GM23338 (cell line): ENCODE measurements at regions not wholly inside any gene's neighbourhood (a gene's known extent, or its start where the extent isn't known, plus 50 kb on each side); places are given as distances from the start of the nearest gene placed in this dataset.

Experiments used
- ATAC-seq: fragments of 200-7000 bp; cut with Tn5 transposase; 3 replicates; pipeline ENCODE4 v1.9.1; 2020
- DNase-seq: peaks from one replicate; pipeline ENCODE4 v3.0.0-alpha.2; 2015; ENCODE audit warnings: low spot score
- H2AFZ ChIP-seq: fragments of 200-600 bp; sonication (generic); 2 replicates; pipeline ENCODE4 v1.8.0; 2016; ENCODE audit warnings: antibody characterized with exemption, mild to moderate bottlenecking, moderate library complexity
- H3F3A ChIP-seq: fragments of 200-600 bp; sonication (generic); replicated peaks from 2 replicates; pipeline ENCODE4 v1.8.0; 2017; ENCODE audit warnings: antibody characterized with exemption, mixed run types, low read depth
- H3K27ac ChIP-seq: fragments of 200-600 bp; sonication (generic); 2 replicates; pipeline ENCODE4 v1.6.1; 2016; ENCODE audit warnings: low read depth
- H3K27me3 ChIP-seq: fragments of 200-600 bp; sonication (generic); 2 replicates; pipeline ENCODE4 v1.8.0; 2016; ENCODE audit warnings: mild to moderate bottlenecking, mixed run types, moderate library complexity; ENCODE audit not compliant: insufficient read depth
- H3K36me3 ChIP-seq: fragments of 200-600 bp; sonication (generic); 2 replicates; pipeline ENCODE4 v1.8.0; 2016; ENCODE audit warnings: mild to moderate bottlenecking; ENCODE audit not compliant: insufficient read depth
- H3K4me1 ChIP-seq: fragments of 200-600 bp; sonication (generic); 2 replicates; pipeline ENCODE4 v1.8.0; 2016; ENCODE audit warnings: mild to moderate bottlenecking, moderate library complexity; ENCODE audit not compliant: insufficient read depth
- H3K4me2 ChIP-seq: fragments of 200-600 bp; sonication (generic); 2 replicates; pipeline ENCODE4 v1.7.1; 2017; ENCODE audit warnings: mixed run types
- H3K4me3 ChIP-seq: fragments of 200-600 bp; sonication (generic); 2 replicates; pipeline ENCODE4 v1.6.1; 2016; ENCODE audit warnings: mixed run types
- H3K79me2 ChIP-seq: fragments of 200-600 bp; sonication (generic); replicated peaks from 2 replicates; pipeline ENCODE4 v1.8.0; 2017; ENCODE audit warnings: mild to moderate bottlenecking; ENCODE audit not compliant: insufficient read depth
- H3K9me2 ChIP-seq: fragments of 200-600 bp; sonication (generic); 2 replicates; pipeline ENCODE4 v1.8.0; 2017; ENCODE audit not compliant: insufficient read depth
- H4K20me1 ChIP-seq: fragments of 200-600 bp; sonication (generic); replicated peaks from 2 replicates; pipeline ENCODE4 v1.8.0; 2017; ENCODE audit warnings: mild to moderate bottlenecking; ENCODE audit not compliant: insufficient read depth
- H3K27ac Mint-ChIP-seq: 2 replicates; pipeline ENCODE4 v1.8.0; 2020; ENCODE audit warnings: inconsistent platforms, mild to moderate bottlenecking, moderate library complexity, mixed read lengths
- H3K27me3 Mint-ChIP-seq: 3 replicates; pipeline ENCODE4 v1.8.0; 2022; ENCODE audit warnings: low read depth, mild to moderate bottlenecking, moderate library complexity, mixed read lengths, inconsistent platforms; ENCODE audit not compliant: insufficient read depth, poor library complexity
- H3K36me3 Mint-ChIP-seq: 3 replicates; pipeline ENCODE4 v1.8.0; 2021; ENCODE audit warnings: low read depth, mild to moderate bottlenecking, inconsistent platforms, moderate library complexity, mixed read lengths
- H3K4me1 Mint-ChIP-seq: 3 replicates; pipeline ENCODE4 v1.8.0; 2020; ENCODE audit warnings: mild to moderate bottlenecking, inconsistent platforms, mixed read lengths
- H3K4me3 Mint-ChIP-seq: 3 replicates; pipeline ENCODE4 v1.8.0; 2021; ENCODE audit warnings: moderate library complexity, mild to moderate bottlenecking, inconsistent platforms, mixed read lengths
- H3K9me3 Mint-ChIP-seq: 3 replicates; pipeline ENCODE4 v1.8.0; 2020; ENCODE audit warnings: moderate library complexity, mild to moderate bottlenecking, inconsistent platforms, mixed read lengths
- CREB1 ChIP-seq: fragments of 250-450 bp; sonication (Bioruptor Pico); IDR thresholded peaks from 2 replicates; pipeline ENCODE4 v1.5.0; 2020; ENCODE audit warnings: low read depth, mild to moderate bottlenecking, moderate library complexity
- CTCF ChIP-seq, 2 experiments: fragments of 200-600 bp in 1 of 2; sonication (generic) in 1 of 2; conservative IDR thresholded peaks; 2 replicates each; pipeline versions ENCODE4 v1.5.1 to v1.6.1; 2016 to 2017; ENCODE audit warnings: antibody characterized with exemption in 2 of 2, low read depth in 2 of 2, mild to moderate bottlenecking in 2 of 2, moderate library complexity in 1 of 2
- EZH2 ChIP-seq: fragments of 200-600 bp; sonication (generic); IDR thresholded peaks from one replicate; pipeline ENCODE4 v1.8.0; 2017; ENCODE audit warnings: antibody characterized with exemption, mild to moderate bottlenecking, low read depth; ENCODE audit not compliant: unreplicated experiment
- EZH2phosphoT487 ChIP-seq: fragments of 200-600 bp; sonication (generic); IDR thresholded peaks from one replicate; pipeline ENCODE4 v1.8.1; 2018; ENCODE audit warnings: antibody characterized with exemption; ENCODE audit not compliant: unreplicated experiment
- JUNB ChIP-seq: IDR thresholded peaks from one replicate; pipeline ENCODE4 v1.6.1; 2016; ENCODE audit warnings: antibody characterized with exemption; ENCODE audit not compliant: unreplicated experiment
- NANOG ChIP-seq: IDR thresholded peaks from 2 replicates; pipeline ENCODE4 v1.6.1; 2016; ENCODE audit warnings: antibody characterized with exemption, borderline replicate concordance
- STAT1 ChIP-seq: IDR thresholded peaks from one replicate; pipeline ENCODE4 v1.6.1; 2016; ENCODE audit warnings: antibody characterized with exemption; ENCODE audit not compliant: unreplicated experiment
- ZNF114 ChIP-seq: fragments of 250-450 bp; sonication (Bioruptor Pico); IDR thresholded peaks from 2 replicates; pipeline ENCODE4 v1.5.0; 2020; ENCODE audit warnings: mild to moderate bottlenecking, moderate library complexity
- ZNF331 ChIP-seq: fragments of 250-450 bp; sonication (Bioruptor Pico); IDR thresholded peaks from 2 replicates; pipeline ENCODE4 v1.5.0; 2020; ENCODE audit warnings: low read depth, mild to moderate bottlenecking, moderate library complexity
- TF ChIP-seq, protein P1 (sequence below): IDR thresholded peaks from one replicate; pipeline ENCODE4 v1.6.1; 2018; ENCODE audit warnings: antibody characterized with exemption; ENCODE audit not compliant: unreplicated experiment
- TF ChIP-seq, protein P2 (sequence below): fragments of 250-450 bp; sonication (Bioruptor Pico); IDR thresholded peaks from 2 replicates; pipeline ENCODE4 v1.5.0; 2020; ENCODE audit warnings: mild to moderate bottlenecking, moderate library complexity
- TF ChIP-seq, protein P3 (sequence below): IDR thresholded peaks from 2 replicates; pipeline ENCODE4 v1.6.1; 2016; ENCODE audit warnings: antibody characterized with exemption

GRCh38 chr1:221392453-221392852 is 349.4 kb downstream of the DUSP10 start:
- H3K9me3 Mint-ChIP-seq, result peaks cover 25% of the 10 kb centered on the region

More at GRCh38 chr1:221392453-221392852, 349.4 kb downstream of the DUSP10 start:
- Histone ChIP-seq H3K4me3 (no peak overlapping the region), H3K9me2 (peaks cover 25% of the 10 kb centered on the region), H3K4me2 (no peak overlapping the region), H3F3A (no peaks in the 10 kb centered on the region), H3K4me1 (no peaks in the 10 kb centered on the region), H2AFZ (no peak overlapping the region), H3K79me2 (no peaks in the 10 kb centered on the region), H4K20me1 (no peaks in the 10 kb centered on the region), H3K36me3 (no peaks in the 10 kb centered on the region), H3K27me3 (no peaks in the 10 kb centered on the region), H3K27ac (no peak overlapping the region)
- ATAC-seq (no peak), DNase-seq (no peak)
- Mint-ChIP-seq H3K36me3 (peaks cover 21% of the 10 kb centered on the region; the same call in 2 of the 3 replicates), H3K27me3 (peaks cover 2% of the 10 kb centered on the region), H3K4me1 (peaks cover 5% of the 10 kb centered on the region), H3K27ac (no peak overlapping the region), H3K4me3 (no peak overlapping the region)
- TF ChIP-seq, protein P1, sequence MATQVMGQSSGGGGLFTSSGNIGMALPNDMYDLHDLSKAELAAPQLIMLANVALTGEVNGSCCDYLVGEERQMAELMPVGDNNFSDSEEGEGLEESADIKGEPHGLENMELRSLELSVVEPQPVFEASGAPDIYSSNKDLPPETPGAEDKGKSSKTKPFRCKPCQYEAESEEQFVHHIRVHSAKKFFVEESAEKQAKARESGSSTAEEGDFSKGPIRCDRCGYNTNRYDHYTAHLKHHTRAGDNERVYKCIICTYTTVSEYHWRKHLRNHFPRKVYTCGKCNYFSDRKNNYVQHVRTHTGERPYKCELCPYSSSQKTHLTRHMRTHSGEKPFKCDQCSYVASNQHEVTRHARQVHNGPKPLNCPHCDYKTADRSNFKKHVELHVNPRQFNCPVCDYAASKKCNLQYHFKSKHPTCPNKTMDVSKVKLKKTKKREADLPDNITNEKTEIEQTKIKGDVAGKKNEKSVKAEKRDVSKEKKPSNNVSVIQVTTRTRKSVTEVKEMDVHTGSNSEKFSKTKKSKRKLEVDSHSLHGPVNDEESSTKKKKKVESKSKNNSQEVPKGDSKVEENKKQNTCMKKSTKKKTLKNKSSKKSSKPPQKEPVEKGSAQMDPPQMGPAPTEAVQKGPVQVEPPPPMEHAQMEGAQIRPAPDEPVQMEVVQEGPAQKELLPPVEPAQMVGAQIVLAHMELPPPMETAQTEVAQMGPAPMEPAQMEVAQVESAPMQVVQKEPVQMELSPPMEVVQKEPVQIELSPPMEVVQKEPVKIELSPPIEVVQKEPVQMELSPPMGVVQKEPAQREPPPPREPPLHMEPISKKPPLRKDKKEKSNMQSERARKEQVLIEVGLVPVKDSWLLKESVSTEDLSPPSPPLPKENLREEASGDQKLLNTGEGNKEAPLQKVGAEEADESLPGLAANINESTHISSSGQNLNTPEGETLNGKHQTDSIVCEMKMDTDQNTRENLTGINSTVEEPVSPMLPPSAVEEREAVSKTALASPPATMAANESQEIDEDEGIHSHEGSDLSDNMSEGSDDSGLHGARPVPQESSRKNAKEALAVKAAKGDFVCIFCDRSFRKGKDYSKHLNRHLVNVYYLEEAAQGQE, result no peak
- TF ChIP-seq STAT1 (no peak), CREB1 (no peak), EZH2 (no peak), CTCF (conservative IDR thresholded peaks at IDR 0.05; ENCODE audit: low read depth in 2 of 2) (no peak), EZH2phosphoT487 (no peak), NANOG (no peak), ZNF331 (CRISPR knock-in tag) (no peak), ZNF114 (CRISPR knock-in tag) (no peak), JUNB (no peak)
- TF ChIP-seq, protein P2, sequence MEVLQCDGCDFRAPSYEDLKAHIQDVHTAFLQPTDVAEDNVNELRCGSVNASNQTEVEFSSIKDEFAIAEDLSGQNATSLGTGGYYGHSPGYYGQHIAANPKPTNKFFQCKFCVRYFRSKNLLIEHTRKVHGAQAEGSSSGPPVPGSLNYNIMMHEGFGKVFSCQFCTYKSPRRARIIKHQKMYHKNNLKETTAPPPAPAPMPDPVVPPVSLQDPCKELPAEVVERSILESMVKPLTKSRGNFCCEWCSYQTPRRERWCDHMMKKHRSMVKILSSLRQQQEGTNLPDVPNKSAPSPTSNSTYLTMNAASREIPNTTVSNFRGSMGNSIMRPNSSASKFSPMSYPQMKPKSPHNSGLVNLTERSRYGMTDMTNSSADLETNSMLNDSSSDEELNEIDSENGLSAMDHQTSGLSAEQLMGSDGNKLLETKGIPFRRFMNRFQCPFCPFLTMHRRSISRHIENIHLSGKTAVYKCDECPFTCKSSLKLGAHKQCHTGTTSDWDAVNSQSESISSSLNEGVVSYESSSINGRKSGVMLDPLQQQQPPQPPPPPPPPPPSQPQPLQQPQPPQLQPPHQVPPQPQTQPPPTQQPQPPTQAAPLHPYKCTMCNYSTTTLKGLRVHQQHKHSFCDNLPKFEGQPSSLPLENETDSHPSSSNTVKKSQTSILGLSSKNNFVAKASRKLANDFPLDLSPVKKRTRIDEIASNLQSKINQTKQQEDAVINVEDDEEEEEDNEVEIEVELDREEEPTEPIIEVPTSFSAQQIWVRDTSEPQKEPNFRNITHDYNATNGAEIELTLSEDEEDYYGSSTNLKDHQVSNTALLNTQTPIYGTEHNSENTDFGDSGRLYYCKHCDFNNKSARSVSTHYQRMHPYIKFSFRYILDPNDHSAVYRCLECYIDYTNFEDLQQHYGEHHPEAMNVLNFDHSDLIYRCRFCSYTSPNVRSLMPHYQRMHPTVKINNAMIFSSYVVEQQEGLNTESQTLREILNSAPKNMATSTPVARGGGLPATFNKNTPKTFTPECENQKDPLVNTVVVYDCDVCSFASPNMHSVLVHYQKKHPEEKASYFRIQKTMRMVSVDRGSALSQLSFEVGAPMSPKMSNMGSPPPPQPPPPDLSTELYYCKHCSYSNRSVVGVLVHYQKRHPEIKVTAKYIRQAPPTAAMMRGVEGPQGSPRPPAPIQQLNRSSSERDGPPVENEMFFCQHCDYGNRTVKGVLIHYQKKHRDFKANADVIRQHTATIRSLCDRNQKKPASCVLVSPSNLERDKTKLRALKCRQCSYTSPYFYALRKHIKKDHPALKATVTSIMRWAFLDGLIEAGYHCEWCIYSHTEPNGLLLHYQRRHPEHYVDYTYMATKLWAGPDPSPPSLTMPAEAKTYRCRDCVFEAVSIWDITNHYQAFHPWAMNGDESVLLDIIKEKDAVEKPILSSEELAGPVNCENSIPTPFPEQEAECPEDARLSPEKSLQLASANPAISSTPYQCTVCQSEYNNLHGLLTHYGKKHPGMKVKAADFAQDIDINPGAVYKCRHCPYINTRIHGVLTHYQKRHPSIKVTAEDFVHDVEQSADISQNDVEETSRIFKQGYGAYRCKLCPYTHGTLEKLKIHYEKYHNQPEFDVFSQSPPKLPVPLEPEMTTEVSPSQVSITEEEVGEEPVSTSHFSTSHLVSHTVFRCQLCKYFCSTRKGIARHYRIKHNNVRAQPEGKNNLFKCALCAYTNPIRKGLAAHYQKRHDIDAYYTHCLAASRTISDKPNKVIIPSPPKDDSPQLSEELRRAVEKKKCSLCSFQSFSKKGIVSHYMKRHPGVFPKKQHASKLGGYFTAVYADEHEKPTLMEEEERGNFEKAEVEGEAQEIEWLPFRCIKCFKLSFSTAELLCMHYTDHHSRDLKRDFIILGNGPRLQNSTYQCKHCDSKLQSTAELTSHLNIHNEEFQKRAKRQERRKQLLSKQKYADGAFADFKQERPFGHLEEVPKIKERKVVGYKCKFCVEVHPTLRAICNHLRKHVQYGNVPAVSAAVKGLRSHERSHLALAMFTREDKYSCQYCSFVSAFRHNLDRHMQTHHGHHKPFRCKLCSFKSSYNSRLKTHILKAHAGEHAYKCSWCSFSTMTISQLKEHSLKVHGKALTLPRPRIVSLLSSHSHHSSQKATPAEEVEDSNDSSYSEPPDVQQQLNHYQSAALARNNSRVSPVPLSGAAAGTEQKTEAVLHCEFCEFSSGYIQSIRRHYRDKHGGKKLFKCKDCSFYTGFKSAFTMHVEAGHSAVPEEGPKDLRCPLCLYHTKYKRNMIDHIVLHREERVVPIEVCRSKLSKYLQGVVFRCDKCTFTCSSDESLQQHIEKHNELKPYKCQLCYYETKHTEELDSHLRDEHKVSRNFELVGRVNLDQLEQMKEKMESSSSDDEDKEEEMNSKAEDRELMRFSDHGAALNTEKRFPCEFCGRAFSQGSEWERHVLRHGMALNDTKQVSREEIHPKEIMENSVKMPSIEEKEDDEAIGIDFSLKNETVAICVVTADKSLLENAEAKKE (CRISPR knock-in tag), result no peak
- TF ChIP-seq, protein P3, sequence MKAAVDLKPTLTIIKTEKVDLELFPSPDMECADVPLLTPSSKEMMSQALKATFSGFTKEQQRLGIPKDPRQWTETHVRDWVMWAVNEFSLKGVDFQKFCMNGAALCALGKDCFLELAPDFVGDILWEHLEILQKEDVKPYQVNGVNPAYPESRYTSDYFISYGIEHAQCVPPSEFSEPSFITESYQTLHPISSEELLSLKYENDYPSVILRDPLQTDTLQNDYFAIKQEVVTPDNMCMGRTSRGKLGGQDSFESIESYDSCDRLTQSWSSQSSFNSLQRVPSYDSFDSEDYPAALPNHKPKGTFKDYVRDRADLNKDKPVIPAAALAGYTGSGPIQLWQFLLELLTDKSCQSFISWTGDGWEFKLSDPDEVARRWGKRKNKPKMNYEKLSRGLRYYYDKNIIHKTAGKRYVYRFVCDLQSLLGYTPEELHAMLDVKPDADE, result no peak
